K562 (cell line): ENCODE measurements at regions not wholly inside any gene's neighbourhood (a gene's known extent, or its start where the extent isn't known, plus 50 kb on each side); places are given as distances from the start of the nearest gene placed in this dataset.

Source experiments
- ATAC-seq: fragments of 200-7000 bp; cut with Tn5 transposase; 3 replicates; pipeline ENCODE4 v1.9.1; 2020; ENCODE audit warnings: moderate library complexity
- BruUV-seq: library from RNA; stranded (reverse); fragments of 400-500 nt; replicated peaks from 2 replicates; lab custom pipeline; 2021; lab: Mats Ljungman, UMichigan
- CTCF ChIA-PET: fragments of 300-600 bp; formaldehyde crosslinking; extraction: SDS; loops from one replicate; lab custom pipeline; 2021; ENCODE audit warnings: low intra/inter-chr PET ratio; lab: Yijun Ruan, JAX
- POLR2A ChIA-PET: fragments of 300-600, 350-650 bp; sonication (Branson Sonifier 250); formaldehyde crosslinking; extraction: SDS; loops from one replicate; lab custom pipeline; 2021; ENCODE audit warnings: antibody characterized with exemption, inconsistent platforms; lab: Yijun Ruan, JAX
- DNase-seq, 4 experiments: peaks; one replicate each; pipeline versions ENCODE4 v3.0.0 to v3.0.0-alpha.2; 2011 to 2018; ENCODE audit warnings: low spot score in 3 of 4, mixed read lengths in 3 of 4; ENCODE audit errors: extremely low read depth in 1 of 4
- FAIRE-seq: peaks from 2 replicates; lab custom pipeline; 2011; peaks lifted over from hg19 to GRCh38; lab: Jason Lieb, UNC
- H2AFZ ChIP-seq: 2 replicates; pipeline ENCODE4 v1.6.0; 2011; ENCODE audit warnings: low read depth, low read length, control low read depth, inconsistent platforms
- H3K27ac ChIP-seq: fragments of 200-600 bp; 3 replicates; pipeline ENCODE4 v1.8.0; 2011; ENCODE audit warnings: low read depth, mild to moderate bottlenecking, control low read depth, inconsistent platforms, low read length, moderate library complexity, mixed read lengths; ENCODE audit errors: extremely low read depth
- H3K27me3 ChIP-seq, 2 experiments: fragments of 300-600 bp in 1 of 2; 2 replicates in 1 of 2; 3 replicates in 1 of 2; pipeline versions ENCODE4 v1.6.0 to v1.8.0; 2011; ENCODE audit warnings: inconsistent platforms in 2 of 2, low read length in 2 of 2, mild to moderate bottlenecking in 1 of 2, mixed read lengths in 1 of 2, moderate library complexity in 1 of 2; ENCODE audit not compliant: control insufficient read depth in 2 of 2, insufficient read depth in 2 of 2
- H3K36me3 ChIP-seq: fragments of 300-600 bp; 3 replicates; pipeline ENCODE4 v1.8.0; 2011; ENCODE audit warnings: mild to moderate bottlenecking, low read length, inconsistent platforms; ENCODE audit not compliant: control insufficient read depth, insufficient read depth
- H3K4me1 ChIP-seq, 2 experiments: fragments of 200-600 bp in 1 of 2; replicated peaks in 1 of 2; 2 replicates in 1 of 2; 3 replicates in 1 of 2; pipeline versions ENCODE4 v1.5.1 to v1.8.0; 2011; ENCODE audit warnings: inconsistent platforms in 2 of 2, low read length in 2 of 2, mild to moderate bottlenecking in 1 of 2, mixed read lengths in 1 of 2, moderate library complexity in 1 of 2; ENCODE audit not compliant: control insufficient read depth in 2 of 2, insufficient read depth in 2 of 2
- H3K4me2 ChIP-seq: 2 replicates; pipeline ENCODE4 v1.6.1; 2011; ENCODE audit warnings: low read length, control low read depth, inconsistent platforms, mixed read lengths; ENCODE audit not compliant: insufficient read depth
- H3K4me3 ChIP-seq: fragments of 200-600 bp; sonication (generic), shearing (Covaris generic); 2 replicates; pipeline ENCODE4 v1.5.1; 2016; ENCODE audit warnings: control low read depth, inconsistent platforms
- H3K79me2 ChIP-seq: fragments of 200-600 bp; 3 replicates; pipeline ENCODE4 v1.8.0; 2011; ENCODE audit warnings: low read length, inconsistent platforms; ENCODE audit not compliant: control insufficient read depth, insufficient read depth
- H3K9ac ChIP-seq, 2 experiments: 2 replicates each; pipeline versions ENCODE4 v1.6.0 to v1.6.1; 2011; ENCODE audit warnings: low read depth in 2 of 2, low read length in 2 of 2, control low read depth in 1 of 2, inconsistent platforms in 1 of 2, mild to moderate bottlenecking in 1 of 2, mixed read lengths in 1 of 2; ENCODE audit not compliant: insufficient read depth in 1 of 2
- H3K9me1 ChIP-seq: one replicate; pipeline ENCODE4 v1.6.0; 2011; ENCODE audit warnings: inconsistent platforms, mild to moderate bottlenecking, low read length, moderate library complexity; ENCODE audit not compliant: control insufficient read depth, insufficient read depth
- H3K9me3 ChIP-seq: replicated peaks from 2 replicates; pipeline ENCODE4 v1.5.1; 2011; ENCODE audit warnings: low read depth, low read length, inconsistent platforms; ENCODE audit not compliant: control insufficient read depth, insufficient read depth
- H4K20me1 ChIP-seq: replicated peaks from 2 replicates; pipeline ENCODE4 v1.6.1; 2011; ENCODE audit warnings: low read length, inconsistent platforms, mixed read lengths; ENCODE audit not compliant: control insufficient read depth, insufficient read depth
- CCAR2 ChIP-seq: fragments of 200-400 bp; formaldehyde crosslinking; IDR thresholded peaks from 2 replicates; pipeline ENCODE4 v1.6.1; 2017; ENCODE audit warnings: mild to moderate bottlenecking, low read depth, low read length
- CCNT2 ChIP-seq: IDR thresholded peaks from 2 replicates; pipeline ENCODE4 v1.6.1; 2011; ENCODE audit warnings: borderline replicate concordance, low read depth, mild to moderate bottlenecking, moderate library complexity, mixed read lengths, low read length; ENCODE audit not compliant: insufficient read length; ENCODE audit errors: extremely low read depth
- CSDE1 ChIP-seq, 2 experiments: fragments of 450-650 bp; IDR thresholded peaks; 2 replicates each; pipeline ENCODE4 v1.6.1; 2016; ENCODE audit warnings: mild to moderate bottlenecking in 1 of 2
- HOXB6 ChIP-seq: fragments of 250-450 bp; sonication (Bioruptor Pico); IDR thresholded peaks from 2 replicates; pipeline ENCODE4 v1.5.1; 2022; ENCODE audit warnings: mild to moderate bottlenecking, borderline replicate concordance
- JUND ChIP-seq, 2 experiments: IDR thresholded peaks; 2 replicates in 1 of 2; 3 replicates in 1 of 2; pipeline ENCODE4 v1.6.1; 2011; ENCODE audit warnings: borderline replicate concordance in 2 of 2, low read depth in 2 of 2, low read length in 2 of 2, improper control_type of control experiment in 1 of 2, missing biosample characterization in 1 of 2, missing genetic modification characterization in 1 of 2, missing genetic modification reagents in 1 of 2
- MEIS2 ChIP-seq: fragments of 450-650 bp; IDR thresholded peaks from 2 replicates; pipeline ENCODE4 v1.6.1; 2014; ENCODE audit warnings: mild to moderate bottlenecking; ENCODE audit not compliant: partially characterized antibody
- MTF1 ChIP-seq: fragments of 250-450 bp; sonication (Bioruptor Pico); IDR thresholded peaks from 2 replicates; pipeline ENCODE4 v1.9.0; 2021; ENCODE audit warnings: moderate library complexity, mild to moderate bottlenecking, inconsistent platforms, borderline replicate concordance
- PPARD ChIP-seq: fragments of 250-450 bp; sonication (Bioruptor Pico); IDR thresholded peaks from 2 replicates; pipeline ENCODE4 v1.8.0; 2022; ENCODE audit warnings: inconsistent platforms, mild to moderate bottlenecking, moderate library complexity
- RBFOX2 ChIP-seq: fragments of 200-400 bp; formaldehyde crosslinking; IDR thresholded peaks from 2 replicates; pipeline ENCODE4 v1.6.1; 2017; ENCODE audit warnings: low read depth, mild to moderate bottlenecking, low read length, moderate library complexity
- RBM34 ChIP-seq: fragments of 200-400 bp; formaldehyde crosslinking; IDR thresholded peaks from 2 replicates; pipeline ENCODE4 v1.6.1; 2018; ENCODE audit warnings: low read length, borderline replicate concordance; ENCODE audit not compliant: insufficient read depth
- RREB1 ChIP-seq: fragments of 250-450 bp; sonication (Bioruptor Pico); IDR thresholded peaks from 2 replicates; pipeline ENCODE4 v1.4.0; 2020
- THRB ChIP-seq: fragments of 450-650 bp; formaldehyde crosslinking; conservative IDR thresholded peaks from 2 replicates; pipeline ENCODE4 v1.4.0; 2022; ENCODE audit warnings: mild to moderate bottlenecking, missing genetic modification characterization
- ZC3H11A ChIP-seq: IDR thresholded peaks from 2 replicates; pipeline ENCODE4 v1.6.1; 2012; ENCODE audit warnings: low read depth, low read length, improper control_type of control experiment
- ZNF217 ChIP-seq: sonication (generic); formaldehyde crosslinking; IDR thresholded peaks from 2 replicates; pipeline ENCODE4 v1.8.0; 2022; ENCODE audit warnings: mild to moderate bottlenecking, missing genetic modification reagents
- ZNF445 ChIP-seq: fragments of 250-450 bp; sonication (Bioruptor Pico); IDR thresholded peaks from 2 replicates; pipeline ENCODE4 v1.4.0; 2020; ENCODE audit warnings: low read depth, mild to moderate bottlenecking, moderate library complexity
- in situ Hi-C: fragments of 300-500 bp; cut with MboI; formaldehyde crosslinking; loops from 4 replicates; pipeline ENCODE4 v1.15.0; 2018; ENCODE audit warnings: inconsistent platforms, mixed read lengths
- intact Hi-C: fragments of 100-400 bp; cut with micrococcal nuclease; formaldehyde crosslinking; loops from 2 replicates; pipeline ENCODE4 v1.14.2; 2022

GRCh38 chr6:129777371-129777770 is 67.4 kb upstream of the ARHGAP18 start:
- Histone ChIP-seq H3K4me1 (peaks cover 0 to 4% of the 10 kb centered on the region in 2 experiments; a peak in 3 of 5 replicates), H3K9ac (no peak overlapping the region), H3K4me3 (no peak overlapping the region), H3K9me1 (no peaks in the 10 kb centered on the region), H3K36me3 (no peaks in the 10 kb centered on the region), H2AFZ (no peak overlapping the region), H3K4me2 (no peak overlapping the region), H4K20me1 (no peaks in the 10 kb centered on the region), H3K27ac (no peak overlapping the region), H3K27me3 (no peaks in the 10 kb centered on the region), H3K79me2 (no peaks in the 10 kb centered on the region), H3K9me3 (no peaks in the 10 kb centered on the region; the same call in 1 of the 2 replicates)
- ATAC-seq, result no peak
- no peak for FAIRE-seq
- POLR2A ChIA-PET, result interaction anchor here (0.9 kb wide), 1 partner anchor 15 kb away, joined by 3 read pairs; no protein-coding TSS in a partner anchor
- BruUV-seq, result no TSS peak
- CTCF ChIA-PET, result no interaction called here
- intact Hi-C loops (no loop called here), in situ Hi-C loops (no loop called here)
- DNase-seq, result no peak
- no peak for TF ChIP-seq HOXB6 (CRISPR knock-in tag)
- TF ChIP-seq CSDE1 (IDR thresholded peaks at IDR 0.05), result no peak
- no peak for TF ChIP-seq THRB (CRISPR knock-in tag)
- TF ChIP-seq CCNT2, result no peak
- no peak for TF ChIP-seq RBM34
- no peak for TF ChIP-seq ZC3H11A
- no peak for TF ChIP-seq JUND (IDR thresholded peaks at IDR 0.05; ENCODE audit: borderline replicate concordance, low read depth, low read length)
- TF ChIP-seq JUND (tag; IDR thresholded peaks at IDR 0.05; ENCODE audit: borderline replicate concordance, low read depth, low read length), result no peak
- no peak for TF ChIP-seq MTF1 (CRISPR knock-in tag)
- TF ChIP-seq RREB1 (CRISPR knock-in tag), result no peak
- no peak for TF ChIP-seq MEIS2
- no peak for TF ChIP-seq ZNF217 (CRISPR knock-in tag)
- TF ChIP-seq RBFOX2, result no peak
- TF ChIP-seq ZNF445 (CRISPR knock-in tag), result no peak
- no peak for TF ChIP-seq PPARD
- TF ChIP-seq CCAR2, result no peak
